AG08396 (cell line): ENCODE measurements at regions not wholly inside any gene's neighbourhood (a gene's known extent, or its start where the extent isn't known, plus 50 kb on each side); places are given as distances from the start of the nearest gene placed in this dataset.

Experiments used
- DNase-seq: peaks from one replicate; pipeline ENCODE4 v3.0.0; 2012; ENCODE audit warnings: low spot score, mixed read lengths

DNA sequence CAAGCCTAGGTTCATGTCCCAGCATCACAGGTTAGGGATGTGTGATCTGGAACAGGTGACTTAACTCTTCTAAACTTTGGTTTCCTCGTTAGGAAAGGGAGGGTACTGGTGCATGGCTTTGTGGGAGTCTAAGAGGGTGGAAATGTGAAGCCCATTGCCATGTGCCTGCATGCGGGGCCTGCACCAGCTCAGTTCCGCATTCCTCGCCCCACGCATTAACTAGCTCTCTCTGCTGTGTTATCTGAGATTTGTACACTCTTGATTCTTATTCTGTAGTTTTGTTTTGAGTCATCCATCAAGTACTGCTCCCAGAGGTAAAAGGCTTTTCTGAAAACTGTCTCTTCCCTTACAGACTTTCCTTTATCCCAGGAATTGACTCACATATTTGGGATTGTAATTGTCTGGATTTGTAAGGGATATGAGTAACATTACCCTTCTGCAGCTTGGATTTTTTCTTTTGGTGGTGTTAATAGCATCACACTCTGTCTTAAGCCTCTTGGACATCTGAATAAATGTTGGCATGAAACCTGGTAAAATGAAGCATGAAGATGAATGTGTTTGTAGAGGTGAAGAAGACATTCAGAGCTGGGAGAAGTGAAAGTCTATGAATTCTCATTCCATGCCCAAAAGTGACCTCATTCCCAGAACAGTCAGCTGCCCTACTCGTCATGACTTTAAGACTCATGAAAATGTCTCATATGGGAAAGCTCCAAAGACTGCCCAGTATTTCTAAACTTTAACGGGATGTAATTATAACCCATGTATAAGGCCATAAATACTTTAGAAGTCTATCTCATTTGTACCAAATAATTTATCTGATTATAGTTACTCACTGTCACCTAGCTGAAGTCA, 357.3 kb downstream of the FOXA2 start:
- DNase-seq: no peak

DNA sequence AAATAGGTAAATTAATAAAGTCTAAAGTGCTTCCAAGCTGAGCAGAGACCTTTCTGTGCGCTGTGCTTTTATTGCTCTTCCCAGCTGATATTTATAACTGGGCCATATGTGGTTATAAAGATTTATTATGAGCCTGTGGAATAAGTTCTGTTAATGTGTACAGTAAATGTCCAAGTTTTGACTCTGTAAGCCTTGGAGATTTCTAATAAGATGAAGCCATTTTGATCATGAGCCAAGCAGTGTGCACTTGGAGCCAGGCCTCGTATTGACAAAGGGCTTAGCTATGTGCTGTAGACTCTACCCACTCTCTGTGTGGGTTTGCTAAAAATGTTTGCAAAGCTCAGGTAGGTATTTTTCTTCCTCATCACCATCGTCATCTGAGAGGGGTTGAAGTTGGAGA, 361.1 kb downstream of the FOXA2 start:
- no peak for DNase-seq

DNA sequence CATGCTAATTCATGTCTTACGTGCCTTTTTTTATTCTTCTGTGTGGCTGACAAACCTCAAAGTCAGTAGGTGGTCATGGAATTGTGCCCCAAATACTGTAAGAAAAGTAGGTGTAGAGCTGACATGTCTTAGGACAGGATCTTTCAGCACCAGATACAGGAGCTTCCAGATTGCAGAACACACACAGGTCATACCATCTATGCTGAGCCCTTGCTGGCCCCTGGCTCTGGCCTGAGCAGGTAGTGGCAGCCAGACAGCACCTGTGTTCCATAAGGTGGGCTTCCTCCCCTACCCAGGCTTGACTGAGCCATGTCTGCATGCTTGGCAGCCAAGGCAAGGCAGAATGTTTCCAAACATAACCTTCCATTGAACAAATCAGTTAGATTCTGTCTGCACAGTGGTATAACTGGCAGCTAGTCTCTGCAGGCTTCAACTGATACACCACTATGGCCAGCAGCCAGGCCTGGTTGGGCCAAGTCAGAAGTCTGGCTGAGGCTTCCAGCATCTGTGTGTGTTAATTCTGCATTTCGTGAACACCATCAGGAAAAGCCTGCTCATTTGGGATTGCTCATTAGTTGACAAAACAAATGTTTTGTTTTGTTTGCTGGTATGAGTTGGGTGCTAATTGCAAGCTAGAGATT, 366.5 kb downstream of the FOXA2 start:
- no peak for DNase-seq

DNA sequence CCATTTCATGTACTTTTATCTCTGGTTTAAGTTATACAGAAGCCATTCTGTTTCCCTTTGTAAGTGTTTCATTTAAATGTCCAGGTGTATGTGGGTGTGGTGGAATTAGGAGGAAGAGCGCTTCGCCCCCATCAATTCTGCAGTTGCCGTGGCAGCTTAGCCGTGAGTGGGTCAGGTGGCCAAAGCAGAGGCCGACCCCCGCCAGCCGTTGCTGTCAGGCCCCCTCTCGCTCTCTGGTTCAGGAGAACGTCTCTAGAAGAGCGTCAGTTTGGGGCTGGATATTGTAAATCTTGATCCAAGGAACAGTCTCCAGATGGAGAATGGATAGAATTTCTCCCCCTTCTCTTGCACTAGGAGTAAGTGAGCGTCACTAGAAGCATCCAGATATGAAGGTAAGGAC, 367.4 kb downstream of the FOXA2 start:
- no peak for DNase-seq

DNA sequence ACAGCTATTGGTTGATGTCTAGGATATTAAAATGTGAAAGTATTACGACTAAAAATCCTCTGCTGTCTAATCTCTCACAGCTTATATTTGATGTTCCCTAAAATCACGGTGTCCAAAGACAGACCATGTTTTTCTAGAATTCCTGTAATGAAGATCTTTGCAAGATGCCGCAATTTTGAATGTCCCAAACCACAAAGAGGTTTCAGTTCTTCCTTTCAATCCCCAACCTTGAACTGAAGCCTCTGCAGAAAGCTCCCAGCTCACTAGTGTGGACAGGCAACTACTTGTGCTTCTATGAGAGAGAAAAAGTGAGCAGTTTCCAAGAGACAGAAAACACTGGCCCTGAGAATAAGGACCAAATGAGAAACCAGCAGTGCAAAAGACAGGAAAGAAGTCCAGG, 370.1 kb downstream of the FOXA2 start:
- DNase-seq: no peak

DNA sequence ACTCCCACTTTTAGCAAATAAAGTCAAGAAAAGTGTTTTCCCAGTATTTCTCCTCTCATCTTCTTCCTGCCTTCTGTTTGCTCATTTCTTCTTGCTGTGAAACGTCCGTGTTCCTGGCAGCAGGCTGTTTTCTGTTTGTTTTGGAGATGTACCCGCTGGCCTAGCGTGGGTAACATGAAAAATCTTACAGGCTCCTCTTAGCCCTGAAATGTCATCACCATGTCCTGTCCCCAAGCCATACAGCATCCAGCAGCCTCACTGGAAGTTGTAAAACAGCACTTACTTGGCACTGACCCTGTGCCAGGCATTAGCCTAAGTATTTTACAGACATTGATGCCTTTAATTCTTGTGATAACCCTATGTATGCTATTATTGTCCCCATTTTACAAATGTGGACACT, 371.1 kb downstream of the FOXA2 start:
- DNase-seq: no peak

DNA sequence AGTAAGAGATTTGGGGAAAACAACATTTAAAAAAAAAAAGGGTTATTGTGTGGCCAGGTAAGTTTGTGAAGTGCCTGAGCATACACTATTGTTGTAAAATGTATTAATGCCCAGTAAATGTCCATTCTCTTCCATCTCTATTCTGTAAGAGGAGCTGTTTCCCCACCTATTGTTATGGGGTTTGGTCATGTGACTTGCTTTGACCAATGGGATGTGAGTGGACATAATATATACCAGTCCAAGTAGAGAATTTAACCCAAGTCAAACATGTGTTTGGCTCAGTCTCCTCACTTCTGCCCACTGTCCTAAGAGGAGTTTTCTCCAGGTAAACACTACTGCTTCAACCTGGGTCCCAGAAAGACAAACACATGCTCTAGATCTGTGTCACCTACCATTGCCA, 377.1 kb downstream of the FOXA2 start:
- DNase-seq: no peak

DNA sequence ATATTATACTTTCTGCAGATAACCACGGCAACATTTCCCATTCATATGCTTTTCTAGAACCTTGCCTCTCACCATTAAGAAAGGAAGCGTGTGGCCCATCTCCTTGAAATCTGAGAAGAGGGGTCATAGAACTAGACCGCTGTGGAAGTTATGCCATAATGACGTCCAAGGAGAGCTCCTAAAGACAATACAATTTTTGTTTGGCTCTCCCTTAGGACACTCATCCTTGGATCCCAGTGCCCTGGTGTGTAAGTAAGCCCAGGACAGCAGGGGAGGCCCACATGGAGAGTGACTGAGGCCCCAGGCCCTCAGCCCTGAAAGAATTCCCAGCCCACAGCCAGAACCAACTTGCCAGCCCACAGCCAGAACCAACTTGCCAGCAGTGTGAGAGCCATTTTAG, 379.6 kb downstream of the FOXA2 start:
- DNase-seq: no peak

DNA sequence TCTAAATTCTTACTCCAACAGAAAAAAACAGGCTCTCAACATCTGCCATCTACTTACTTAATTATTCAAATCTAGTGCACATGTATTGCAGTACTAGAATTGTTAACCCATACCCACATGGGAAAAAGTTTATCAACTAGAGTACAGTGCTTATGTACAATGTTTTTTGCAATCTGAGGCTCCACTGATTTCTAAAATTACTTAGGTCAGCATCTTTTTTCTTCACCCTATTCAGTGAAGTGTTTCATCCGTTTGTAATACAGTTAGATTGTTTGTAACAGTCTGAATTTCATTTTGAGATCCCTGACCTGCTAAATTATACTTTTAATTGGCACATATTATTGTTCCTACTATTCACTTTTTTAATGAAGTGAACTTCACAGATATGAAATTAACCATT, 402.2 kb downstream of the FOXA2 start:
- no peak for DNase-seq

DNA sequence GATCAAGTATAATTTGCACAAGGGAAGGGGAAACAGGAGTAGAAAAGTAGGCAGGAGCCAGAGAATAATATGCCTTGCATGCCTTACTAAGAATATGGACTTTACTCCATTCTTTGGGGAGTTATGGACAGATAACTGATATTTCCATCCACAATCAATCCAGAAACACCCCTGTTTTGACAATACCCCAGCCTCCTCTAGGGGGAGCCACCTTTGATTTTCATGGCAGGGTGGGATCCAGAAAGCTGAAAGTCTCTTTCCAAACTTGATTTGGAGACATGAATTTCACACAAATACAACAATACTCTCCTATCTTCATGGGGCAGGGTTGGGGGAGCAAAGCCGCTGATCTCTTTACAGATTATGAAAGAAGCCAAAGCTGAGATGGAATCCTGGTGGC, 404.1 kb downstream of the FOXA2 start:
- no peak for DNase-seq

DNA sequence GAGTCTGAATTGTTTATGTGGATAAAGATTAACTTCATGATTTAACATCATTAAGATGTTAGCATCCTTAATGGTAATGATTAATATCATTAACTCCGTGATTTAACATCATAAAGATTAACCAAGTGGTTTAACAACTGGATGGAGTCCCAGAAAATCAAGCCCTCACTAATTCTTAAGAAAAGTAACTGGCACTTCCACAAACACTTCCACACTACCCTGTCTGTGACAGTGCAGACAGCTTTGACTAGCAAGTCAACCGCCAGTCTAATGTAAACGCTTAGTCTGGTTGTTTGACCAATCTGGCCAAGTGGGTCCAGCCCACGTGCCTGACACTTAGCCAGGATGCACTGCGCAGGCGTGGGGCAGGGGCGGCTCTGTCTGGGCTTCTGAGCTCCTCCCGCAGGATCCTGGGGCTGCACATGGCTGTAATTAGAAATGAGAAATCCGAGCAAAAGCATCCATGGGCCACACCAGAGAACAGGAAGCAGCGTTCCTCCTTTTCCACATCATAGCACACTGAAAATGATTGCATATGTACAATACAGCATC, 424.2 kb downstream of the FOXA2 start:
- DNase-seq: no peak

DNA sequence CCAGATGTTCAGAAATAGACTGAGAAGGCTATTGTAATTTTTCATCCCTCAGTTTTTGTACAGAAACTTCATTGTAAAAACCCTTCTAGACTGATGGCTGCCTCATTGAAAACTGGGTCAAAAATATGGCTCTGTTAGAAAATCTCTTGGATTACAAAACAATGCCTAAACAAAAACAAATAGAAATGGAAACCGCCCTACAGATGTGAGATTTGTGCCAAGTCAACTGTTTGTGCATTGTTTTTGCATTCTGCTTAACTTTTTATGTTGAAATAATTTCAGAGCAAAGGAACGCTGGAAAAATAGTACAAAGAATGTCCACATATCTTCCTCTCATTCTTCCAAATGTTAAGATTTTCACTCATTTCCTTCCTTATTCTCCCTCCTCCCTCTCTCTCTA, 425.1 kb downstream of the FOXA2 start:
- no peak for DNase-seq

DNA sequence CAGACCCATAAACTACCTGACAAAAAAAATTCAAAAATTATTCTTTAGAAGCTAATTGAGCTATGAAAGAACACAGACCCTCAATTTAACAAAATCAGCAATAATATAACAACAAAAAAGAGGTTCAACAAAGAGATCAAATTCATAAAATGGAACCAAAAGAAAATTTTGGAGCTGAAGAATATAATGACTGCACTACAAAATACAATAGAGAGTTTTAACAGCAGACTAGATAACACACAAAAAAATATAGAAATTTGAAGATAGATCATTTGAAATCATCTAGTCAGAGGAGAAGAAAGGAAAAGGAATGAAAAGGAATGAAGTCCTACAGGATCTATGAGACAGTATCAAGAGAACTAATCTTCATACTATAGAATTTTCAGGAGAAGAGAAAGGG, 422.1 kb downstream of the PAX1 start:
- no peak for DNase-seq

DNA sequence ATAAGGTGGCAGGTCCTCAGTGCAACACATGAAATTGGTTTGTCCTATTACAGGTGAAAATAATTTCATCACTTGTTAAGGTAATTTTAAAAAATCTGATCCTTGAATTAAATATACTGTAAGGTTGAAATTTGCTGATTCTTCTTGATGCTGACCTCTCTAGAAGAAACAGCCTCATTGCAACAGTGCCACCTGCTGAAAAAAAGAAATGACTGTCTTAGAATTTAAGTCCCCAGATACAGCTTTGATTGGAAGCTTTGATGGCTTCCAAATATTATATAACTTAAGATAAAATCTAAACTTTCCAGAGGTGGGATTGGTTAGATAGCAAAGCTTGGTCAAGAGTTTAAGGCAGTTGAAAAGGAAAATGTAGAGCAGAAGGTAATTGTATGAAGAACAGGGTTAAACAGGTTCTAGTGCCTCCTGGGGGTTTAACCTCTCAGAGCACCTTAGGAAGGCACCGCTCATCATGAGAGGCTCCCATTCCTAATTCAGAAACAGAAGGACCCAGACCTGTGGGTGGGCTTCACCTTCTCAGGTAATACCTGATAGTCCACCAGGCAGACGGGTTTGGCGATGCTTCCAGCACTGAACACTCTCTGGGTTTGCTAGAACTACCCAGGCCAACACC, 401.0 kb downstream of the PAX1 start:
- DNase-seq: no peak

DNA sequence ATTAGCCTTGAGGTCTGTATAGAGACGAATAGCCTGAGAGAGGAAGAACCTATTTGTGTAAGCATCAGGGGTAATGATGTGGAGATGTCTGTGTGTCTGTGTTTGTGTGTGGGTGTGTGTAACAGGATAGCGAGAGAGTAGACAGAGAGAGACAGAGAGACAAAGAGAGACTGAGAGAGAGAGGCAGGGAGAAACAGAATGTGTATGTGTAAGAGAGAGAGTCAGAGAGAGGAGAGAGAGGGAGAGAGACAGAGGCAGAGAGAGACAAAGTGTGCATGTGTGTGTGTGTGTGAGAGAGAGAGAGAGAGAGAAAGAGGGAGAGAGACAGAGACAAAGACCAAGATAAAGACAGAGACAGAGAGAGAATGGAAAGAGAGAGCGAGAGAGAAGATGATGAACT, 396.1 kb downstream of the PAX1 start:
- no peak for DNase-seq

DNA sequence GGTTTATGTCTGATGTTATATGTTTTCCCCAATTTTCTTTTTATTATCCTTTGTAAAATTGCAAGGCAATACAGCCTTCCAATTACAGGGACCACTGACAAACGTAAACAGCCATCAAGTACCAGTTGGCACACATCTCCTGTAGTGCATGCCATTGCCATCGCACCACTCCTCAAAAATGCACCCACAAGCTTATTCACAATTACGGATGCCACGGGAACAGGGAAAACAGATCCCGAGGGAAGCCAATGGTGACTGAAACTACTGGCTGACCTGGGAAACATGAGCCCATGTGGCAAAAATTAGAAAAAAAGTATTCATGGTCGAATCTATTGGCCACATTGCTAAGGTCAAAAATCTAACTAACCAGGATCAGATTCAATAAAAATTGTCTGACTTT, 395.2 kb downstream of the PAX1 start:
- DNase-seq: no peak

DNA sequence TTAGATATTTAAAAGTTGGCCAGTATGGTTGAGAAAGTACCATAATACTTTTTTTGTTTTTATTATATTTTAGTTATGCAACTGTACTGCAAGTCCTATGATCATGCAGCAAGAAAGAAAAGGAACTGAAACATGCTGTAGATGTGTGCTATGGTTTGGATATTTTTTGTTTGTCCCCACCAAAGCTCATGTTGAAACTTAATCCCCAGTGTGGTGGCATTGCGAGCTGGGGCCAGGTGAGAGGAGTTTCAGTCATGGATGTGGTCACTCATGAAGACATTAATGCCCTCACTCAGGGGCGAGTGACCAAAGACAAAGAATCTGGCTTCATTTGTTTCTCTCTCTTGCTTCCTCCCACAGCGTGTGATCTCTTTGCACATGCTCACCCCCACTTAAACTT, 393.9 kb downstream of the PAX1 start:
- no peak for DNase-seq

DNA sequence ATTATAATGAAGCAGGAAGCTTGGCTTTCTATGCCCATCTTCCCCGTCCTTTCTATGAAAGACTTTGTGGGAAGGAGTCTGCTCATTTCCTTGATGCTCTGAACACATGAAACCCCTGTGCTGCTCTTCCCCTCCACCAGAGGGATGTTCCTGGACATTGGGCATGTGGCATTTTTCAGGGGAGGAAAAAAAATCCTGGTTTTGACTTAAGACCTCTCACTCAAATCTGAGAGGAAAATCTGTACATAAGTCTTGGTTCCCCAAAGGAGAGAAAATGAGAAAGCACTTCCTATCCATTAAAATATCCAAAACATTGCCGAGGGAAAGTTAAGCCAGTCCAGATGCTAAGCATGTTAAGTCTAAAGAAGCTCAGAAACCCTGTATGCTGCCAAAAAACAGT, 393.0 kb downstream of the PAX1 start:
- DNase-seq: no peak

DNA sequence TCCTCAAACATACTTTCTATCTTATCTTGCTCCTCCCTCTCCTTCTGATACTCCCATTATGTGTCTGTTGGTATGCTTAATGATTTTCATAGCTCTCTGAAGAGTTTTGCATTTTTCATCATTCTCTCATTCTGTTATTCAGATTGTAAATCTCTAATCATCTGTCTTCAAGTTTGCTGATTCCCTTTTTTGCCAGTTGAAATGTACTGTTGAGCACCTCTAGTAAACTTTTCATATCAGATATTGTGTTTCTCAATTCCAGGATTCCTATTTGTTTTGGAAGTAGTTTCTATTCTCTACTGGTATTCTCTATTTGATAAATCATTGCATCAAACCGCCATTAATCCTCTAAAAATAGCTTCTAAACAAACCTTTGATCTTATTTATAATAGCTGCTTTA, 387.7 kb downstream of the PAX1 start:
- no peak for DNase-seq

DNA sequence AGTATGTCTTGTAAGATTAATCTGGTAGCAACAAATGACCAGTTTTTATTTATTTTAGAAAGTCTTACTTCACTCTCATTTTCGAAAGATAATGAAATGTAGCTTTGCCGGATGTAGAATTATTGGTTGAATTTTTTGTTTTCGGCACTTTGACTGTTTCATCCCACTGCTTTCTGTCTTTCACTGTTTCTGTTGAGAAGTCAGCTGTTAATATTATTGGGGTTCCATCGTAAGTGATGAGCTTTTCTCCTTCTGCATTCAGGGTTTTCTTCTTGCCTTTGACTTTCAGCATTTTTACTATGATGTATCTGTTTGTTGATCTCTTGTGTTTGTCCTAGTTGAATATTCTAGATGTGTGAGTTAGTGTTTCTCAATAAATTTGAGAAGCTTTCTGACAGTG, 383.4 kb downstream of the PAX1 start:
- DNase-seq: no peak

DNA sequence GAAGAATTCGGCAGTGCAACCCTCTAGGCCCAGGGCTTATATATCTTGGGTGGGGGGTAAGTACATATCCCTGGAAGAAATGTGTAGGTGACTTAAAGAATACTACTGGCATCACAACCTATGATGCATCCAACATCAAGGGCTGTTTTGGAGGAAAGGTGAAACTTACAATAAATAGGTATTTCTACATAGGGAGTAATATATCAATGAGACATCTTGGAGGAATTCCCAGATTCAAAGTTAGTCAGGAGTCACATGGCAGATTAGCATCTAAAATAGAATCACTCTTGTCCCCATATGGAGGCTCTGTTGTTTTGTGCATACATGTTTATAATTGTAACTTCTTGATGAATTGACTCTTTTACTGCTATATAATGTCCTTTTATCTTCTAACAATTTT, 375.5 kb downstream of the PAX1 start:
- no peak for DNase-seq

DNA sequence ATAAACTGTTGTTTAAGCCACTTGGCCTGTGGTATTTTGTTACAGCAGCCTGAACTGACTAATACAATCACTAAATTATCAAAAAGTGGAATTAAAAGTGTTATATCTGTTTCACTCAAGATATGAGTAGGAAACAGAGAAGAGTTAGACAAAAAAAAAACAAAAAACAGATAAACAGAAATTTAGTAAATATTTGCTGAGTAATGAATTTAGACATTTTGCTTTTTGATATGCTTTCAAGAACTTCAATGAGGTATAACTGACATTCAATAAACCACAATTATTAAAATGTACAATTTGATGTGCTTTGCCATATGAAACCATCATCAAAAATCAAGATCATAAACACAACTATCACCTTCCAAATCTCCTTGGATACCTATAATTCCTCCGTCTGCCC, 369.2 kb downstream of the PAX1 start:
- no peak for DNase-seq

DNA sequence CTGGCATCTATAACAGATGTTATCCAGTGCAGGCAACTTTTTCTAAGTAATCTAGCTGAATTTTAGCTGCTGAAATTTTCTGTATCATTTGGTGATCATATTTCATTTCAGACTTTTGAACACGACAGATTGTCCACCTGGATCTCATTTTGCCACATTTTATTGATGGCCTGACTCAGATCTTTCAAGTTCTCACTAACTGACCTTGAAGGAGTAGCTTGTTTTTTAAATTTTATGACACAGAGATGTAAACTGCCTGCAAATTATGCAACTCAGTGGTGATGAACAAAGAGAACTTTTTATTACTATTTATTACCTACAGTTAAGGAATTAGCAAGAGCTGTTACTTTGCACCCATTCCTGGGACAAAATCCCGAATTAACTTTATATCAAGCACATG, 366.4 kb downstream of the PAX1 start:
- DNase-seq: no peak
